Stimulated activated CD4-positive, alpha-beta T cell treated with anti-CD3 and anti-CD28 coated beads, Interleukin-15, amount 100 ng/mL, for 48 hours (primary cell): ENCODE measurements at regions not wholly inside any gene's neighbourhood (a gene's known extent, or its start where the extent isn't known, plus 50 kb on each side); places are given as distances from the start of the nearest gene placed in this dataset.

Source experiments
- DNase-seq, 2 donors: peaks; one replicate each; pipeline ENCODE4 v3.0.0-alpha.2; 2020; ENCODE audit warnings: low read depth in 2 of 2

DNA sequence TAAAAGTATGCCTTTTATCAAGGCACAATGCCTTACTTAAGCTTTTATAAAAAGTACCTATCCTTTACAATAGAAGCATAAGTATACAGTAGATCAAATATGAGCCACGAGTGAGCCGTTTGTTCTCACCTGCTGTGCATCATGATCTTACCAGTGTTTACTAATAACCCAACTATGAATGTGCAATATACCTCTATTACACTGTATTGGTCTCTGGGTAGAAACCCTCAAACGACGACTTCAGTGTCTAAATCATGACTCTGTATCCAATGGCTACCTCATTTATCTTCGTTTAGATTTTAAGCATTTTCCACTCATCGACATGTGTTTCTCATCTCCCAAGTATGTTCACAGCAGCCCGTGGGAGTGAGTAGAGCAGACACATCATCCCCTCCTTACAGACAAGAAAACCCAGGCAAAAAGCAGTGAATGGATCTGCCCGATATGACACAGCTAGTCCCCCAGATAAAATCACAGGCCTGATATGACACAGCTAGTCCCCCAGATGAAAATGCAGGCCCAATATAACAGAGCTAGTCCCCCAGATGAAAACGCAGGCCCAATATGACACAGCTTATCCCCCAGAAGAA, 279.8 kb downstream of the TNS1 start:
- DNase-seq, result no peak

DNA sequence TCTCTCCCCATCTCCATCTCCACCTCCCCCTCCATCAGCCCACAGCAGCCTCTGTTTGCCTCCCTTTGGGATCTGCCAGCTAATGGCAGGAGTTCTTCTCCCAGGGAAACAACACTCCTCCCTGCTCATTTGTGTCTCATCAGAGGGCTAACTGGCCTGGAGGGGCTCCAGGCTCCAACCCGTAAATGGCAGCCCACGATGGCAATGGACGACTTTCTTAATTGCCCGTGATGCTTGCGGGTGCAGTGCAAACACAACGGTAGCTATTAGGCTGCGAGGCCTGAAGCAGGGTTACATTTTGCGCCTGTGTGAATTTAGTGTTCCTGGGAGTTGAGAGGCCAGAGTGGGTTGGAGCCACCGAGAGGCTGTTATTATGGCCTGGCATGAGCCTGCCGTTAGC, 285.1 kb downstream of the TNS1 start:
- DNase-seq, result no peak

DNA sequence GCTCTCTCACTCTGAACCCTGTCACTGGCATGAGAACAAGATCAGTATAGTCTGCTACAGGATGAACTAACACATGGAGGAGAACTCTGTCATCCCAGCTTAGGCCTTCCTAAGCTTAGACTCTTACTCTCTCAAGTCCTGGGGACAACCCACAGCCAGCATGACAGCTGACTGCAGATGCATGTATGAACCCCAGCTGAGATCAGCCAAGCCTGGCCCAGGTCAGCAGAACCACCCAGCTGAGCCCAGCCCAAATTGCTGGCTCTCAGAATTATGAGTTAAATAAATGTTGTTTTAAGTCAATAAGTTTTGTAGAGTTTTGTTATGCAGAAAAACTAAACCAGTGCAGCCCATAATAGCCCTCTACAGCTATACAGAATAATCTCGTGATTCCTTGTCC, 287.3 kb downstream of the TNS1 start:
- DNase-seq, result no peak

GRCh38 chr2:217714287-217714751, 288.5 kb downstream of the TNS1 start:
- no peak for DNase-seq

DNA sequence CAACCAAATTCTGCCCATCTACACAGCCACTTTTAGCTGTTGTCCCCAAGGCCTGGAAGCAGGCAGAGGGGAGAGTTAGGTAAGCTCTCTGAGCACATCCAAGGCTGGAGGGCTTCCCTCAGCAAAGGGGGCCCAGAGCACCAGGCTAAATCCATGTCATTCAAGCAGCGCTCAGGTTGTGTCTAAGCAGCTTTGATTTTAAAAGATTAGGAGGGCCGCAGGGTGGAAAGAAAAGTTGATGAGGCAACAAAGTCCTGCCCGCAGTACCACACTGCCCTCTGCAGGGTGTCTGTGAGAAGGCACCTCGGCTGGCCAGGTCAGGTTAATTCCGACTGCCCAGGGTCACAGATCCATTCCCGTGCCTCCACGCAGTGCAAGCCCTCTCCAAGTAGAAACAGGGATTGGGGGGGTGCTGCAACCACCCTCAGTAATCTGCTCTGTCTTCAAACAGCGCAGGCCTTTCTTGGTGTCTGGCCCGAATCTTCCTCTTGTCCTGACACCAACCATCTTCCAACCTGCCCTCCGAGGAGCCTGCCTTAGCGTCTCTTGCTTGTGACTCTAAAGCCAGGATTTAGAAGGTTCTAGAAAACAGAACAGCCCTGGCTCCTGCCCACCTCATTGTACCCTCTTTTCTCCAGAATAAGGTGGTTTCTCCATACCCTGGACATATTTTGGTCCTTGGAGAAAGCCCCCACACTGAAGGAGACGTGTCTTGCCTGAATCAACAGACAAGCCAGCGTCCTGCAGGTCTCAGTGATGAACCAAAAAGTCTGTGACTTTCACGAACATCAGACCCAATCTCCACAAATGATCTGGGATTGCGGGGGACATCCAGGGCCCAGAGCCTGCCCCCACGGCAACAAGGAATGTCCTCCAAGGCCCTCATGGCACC, 289.2 kb downstream of the TNS1 start:
- peak; percentile 52 to 67 for DNase-seq

DNA sequence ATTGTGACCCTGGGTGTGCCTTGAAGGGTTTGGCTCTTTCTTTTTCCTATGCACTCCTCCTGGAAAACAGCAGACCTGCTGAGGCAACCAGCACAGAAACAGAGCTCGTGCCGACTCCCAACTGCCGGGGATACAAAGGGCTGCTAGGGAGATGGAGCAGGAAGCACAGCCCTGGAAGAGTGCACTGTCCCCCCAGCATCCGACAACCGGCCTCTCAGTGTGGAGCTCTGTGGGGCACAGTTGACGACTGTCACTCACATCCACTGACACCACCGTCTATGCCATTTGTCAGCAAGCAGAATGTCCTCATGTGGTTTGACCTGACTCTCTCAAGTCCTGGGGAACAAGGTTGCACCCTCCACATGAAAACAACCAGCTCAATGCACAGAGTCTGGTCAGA, 290.4 kb downstream of the TNS1 start:
- DNase-seq, result no peak

- DNase-seq, result no peak
These were observed 291.6 kb downstream of the TNS1 start for GRCh38 chr2:217711188-217711587.

DNA sequence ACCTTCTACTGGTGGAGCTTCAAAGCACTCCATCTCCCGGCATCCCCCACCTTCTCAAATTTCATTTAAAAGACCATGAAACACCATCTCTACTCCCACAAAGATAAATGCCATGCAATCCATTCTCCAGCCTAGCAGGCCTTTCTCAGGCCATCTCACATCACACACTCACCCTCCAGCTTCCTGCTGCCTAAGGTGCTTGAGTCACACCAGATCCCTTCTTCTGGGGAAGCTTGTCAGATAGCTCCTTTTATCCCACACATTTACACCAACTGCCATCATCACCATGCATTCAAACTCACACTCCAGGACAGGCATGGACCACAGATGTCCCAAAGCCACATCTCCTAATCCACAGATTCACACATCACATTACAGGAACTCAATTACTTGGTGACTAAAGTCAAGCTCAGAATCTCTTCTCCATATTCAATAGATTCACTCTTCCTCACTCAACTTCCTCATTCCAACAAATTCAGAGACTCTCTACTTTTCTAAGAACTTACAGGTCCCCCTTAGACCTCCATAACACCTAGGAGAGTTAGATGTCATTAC, 292.5 kb downstream of the TNS1 start:
- DNase-seq, result no peak

GRCh38 chr2:217709478-217710210, 293.2 kb downstream of the TNS1 start:
- no peak for DNase-seq

GRCh38 chr2:217707131-217707611, 295.6 kb downstream of the TNS1 start:
- no peak for DNase-seq

DNA sequence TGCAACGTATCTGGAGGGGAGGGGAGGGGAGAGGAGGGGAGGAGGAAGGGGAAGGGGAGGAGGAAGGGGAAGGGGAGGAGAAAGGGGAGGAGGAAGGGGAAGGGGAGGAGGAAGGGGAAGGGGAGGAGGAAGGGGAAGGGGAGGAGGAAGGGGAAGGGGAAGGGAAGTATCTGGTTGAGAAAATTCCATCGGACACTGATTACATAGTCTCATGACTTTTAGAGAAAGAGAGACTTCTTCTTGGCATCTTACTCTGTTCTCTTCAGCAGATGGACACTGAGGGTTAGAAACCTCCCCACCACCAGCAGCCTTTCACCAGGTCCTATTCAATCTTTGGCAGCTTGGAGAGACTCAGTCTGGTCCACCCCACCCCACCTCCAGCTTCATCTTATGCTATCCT, 296.3 kb downstream of the TNS1 start:
- no peak for DNase-seq

- DNase-seq, result no peak
These were observed 296.7 kb downstream of the TNS1 start for GRCh38 chr2:217706095-217706494.

DNA sequence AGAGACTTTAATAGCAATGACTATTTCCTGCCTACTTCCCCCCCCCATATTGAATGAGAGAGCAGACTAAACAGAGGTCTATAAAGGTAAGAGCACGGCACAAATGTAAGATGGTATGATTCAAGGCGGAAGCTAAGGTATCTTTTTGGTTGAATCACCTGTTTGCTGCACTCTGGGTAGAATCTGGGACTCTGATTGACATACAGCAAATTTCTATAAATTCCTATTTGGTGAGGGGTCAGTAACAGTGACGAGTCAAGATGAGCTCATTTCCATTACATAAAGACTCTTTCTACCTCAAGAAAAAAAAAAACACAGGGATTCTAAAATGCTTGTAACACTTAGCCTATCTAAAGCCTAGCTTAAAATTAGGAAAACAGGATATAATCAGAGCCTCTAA, 297.3 kb downstream of the TNS1 start:
- DNase-seq, result no peak

GRCh38 chr2:217703999-217704398, 298.8 kb downstream of the TNS1 start:
- no peak for DNase-seq

DNA sequence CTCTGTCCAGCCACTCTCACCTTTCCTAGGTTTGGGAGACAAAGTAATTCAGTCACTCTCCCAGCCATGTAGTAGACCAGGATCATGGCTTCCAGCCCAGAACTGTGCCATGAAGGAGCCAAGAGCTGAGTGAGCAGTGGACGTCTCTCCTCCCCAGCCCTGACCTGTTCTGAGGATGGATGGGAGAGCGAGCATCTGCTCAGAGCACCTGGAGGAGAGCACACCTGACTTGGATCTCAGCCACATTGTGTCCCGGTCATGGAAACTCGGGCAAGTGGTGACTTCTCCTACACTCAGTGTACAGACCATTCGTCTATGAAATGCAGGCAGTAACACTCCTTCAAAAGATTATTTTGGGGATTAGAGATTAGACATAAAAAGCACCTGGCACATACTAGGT, 299.7 kb downstream of the TNS1 start:
- no peak for DNase-seq

DNA sequence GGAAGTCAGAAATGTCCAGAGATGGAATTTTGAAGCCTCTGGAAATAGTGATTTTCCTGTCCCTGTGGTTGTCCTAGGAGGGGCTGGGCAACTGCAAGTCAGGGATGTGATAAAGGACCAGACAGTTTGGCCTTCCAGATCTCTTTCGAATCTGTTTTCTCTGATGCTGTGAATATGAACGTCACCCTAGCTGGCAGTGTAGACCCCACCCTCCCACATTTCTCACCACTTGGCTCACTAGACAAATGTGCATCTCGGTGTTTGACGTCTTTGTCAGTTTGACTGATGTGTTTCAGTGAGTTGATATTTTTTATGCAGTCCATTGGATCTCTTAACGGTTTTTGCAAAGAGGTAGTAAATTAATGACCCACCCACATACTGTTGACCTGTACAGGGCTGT, 301.2 kb downstream of the TNS1 start:
- DNase-seq, result no peak

- no peak for DNase-seq
These were observed 304.1 kb downstream of the TNS1 start for GRCh38 chr2:217698691-217699090.

DNA sequence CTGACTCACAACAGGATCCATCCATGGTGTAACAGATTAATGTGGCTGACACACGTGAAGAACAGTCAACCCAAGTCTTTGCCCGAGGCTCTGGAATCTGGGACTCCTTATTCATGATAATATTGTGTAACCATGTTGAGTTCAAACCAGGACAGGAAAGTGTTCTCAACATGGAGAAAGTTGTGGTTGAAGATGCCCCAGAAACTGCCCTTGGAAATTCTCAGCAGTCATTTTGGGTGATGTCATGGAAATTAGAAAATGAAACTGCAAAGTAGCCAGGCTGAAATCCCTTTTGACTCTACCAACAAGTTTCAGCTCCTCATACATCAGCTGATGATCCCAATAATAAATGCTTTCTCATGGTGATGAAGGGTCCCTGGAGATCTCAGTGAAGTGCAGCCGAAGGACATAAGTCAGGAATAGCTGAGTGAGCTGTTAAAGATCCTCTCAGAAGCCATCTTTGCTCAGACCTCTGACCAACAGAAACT, 307.7 kb downstream of the TNS1 start:
- no peak for DNase-seq

GRCh38 chr2:217694291-217694690, 308.5 kb downstream of the TNS1 start:
- no peak for DNase-seq

GRCh38 chr2:217693363-217693762, 309.4 kb downstream of the TNS1 start:
- no peak for DNase-seq

DNA sequence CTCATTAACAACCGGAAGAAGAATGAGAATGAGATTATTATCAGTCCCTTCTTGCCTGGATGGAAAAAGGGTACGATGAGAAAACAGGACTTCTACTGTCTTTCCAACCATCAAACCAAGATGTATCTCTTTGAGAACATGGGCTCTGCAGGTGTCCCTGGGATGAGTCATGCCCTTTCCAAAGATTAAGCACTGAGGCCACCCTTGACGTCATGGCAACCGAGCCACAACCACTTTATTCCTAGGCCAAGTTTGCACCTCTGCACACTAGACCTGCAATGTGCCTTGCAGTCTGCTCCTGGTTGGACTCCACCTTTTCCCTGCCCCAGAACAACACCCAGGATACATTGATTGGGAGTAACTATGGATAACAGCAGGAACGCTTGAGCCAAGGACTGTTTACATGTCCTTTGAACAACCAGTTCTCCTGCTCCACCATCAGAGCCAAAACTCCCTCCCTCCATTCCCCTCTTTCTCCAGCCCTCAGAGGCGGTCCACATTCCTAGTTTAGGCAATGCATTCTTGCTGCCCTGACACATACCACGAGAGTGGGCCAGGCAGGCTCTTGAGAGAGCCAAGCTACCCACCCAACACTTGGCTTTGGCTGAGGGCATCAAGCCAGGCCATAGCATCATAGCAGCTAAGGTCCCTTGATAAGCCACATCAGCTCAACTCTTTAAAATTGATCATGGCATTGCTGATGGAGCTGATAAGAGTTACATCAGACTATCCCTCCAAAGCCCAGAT, 310.7 kb downstream of the TNS1 start:
- no peak for DNase-seq
